PC-3 (cell line): ENCODE measurements at regions not wholly inside any gene's neighbourhood (a gene's known extent, or its start where the extent isn't known, plus 50 kb on each side); places are given as distances from the start of the nearest gene placed in this dataset.

Source experiments
- CTCF ChIP-seq: fragments of 300-600 bp; sonication (generic); conservative IDR thresholded peaks from 2 replicates; pipeline ENCODE4 v1.5.1; 2017; ENCODE audit warnings: antibody characterized with exemption, low read depth, mild to moderate bottlenecking, low read length
- EZH2 ChIP-seq: fragments of 300-600 bp; sonication (generic); IDR thresholded peaks from one replicate; pipeline ENCODE4 v1.6.1; 2017; ENCODE audit warnings: antibody characterized with exemption, mild to moderate bottlenecking, low read length; ENCODE audit not compliant: unreplicated experiment

- TF ChIP-seq CTCF = no peak
- no peak for TF ChIP-seq EZH2
Observed at GRCh38 chr10:111246814-111247452, 170.1 kb downstream of the ADRA2A start.
